ENCODE measurements at regions not wholly inside any gene's neighbourhood (a gene's known extent, or its start where the extent isn't known, plus 50 kb on each side); places are given as distances from the start of the nearest gene placed in this dataset.

GRCh38 chr1:118828038-118828437 lies 160.1 kb downstream of the TBX15 start:
- no peak for TF ChIP-seq POLR2A (IDR thresholded peaks at IDR 0.05; ENCODE audit: low read depth, low read length)
- TF ChIP-seq PAX5 (IDR thresholded peaks at IDR 0.05; ENCODE audit: insufficient read depth, low read length, severe bottlenecking) = no peak
- TF ChIP-seq SPI1 (IDR thresholded peaks at IDR 0.05; ENCODE audit: low read depth, low read length) = no peak
- TF ChIP-seq POLR2AphosphoS5 (IDR thresholded peaks at IDR 0.05; ENCODE audit: low read depth, low read length) = no peak
- TF ChIP-seq POU2F2 (IDR thresholded peaks at IDR 0.05; ENCODE audit: low read depth, low read length) = no peak
- no peak for TF ChIP-seq TAF1 (IDR thresholded peaks at IDR 0.05; ENCODE audit: low read depth, low read length)
- no peak for DNase-seq (ENCODE audit: insufficient read length, low spot score)
- FAIRE-seq = no peak

GRCh38 chr1:118827636-118828035 lies 160.5 kb downstream of the TBX15 start:
- DNase-seq (ENCODE audit: insufficient read length, low spot score) (no peak), FAIRE-seq (no peak)
- no peak for TF ChIP-seq SPI1 (IDR thresholded peaks at IDR 0.05; ENCODE audit: low read depth, low read length)
- TF ChIP-seq TAF1 (IDR thresholded peaks at IDR 0.05; ENCODE audit: low read depth, low read length) = no peak
- TF ChIP-seq POLR2AphosphoS5 (IDR thresholded peaks at IDR 0.05; ENCODE audit: low read depth, low read length) = no peak
- no peak for TF ChIP-seq PAX5 (IDR thresholded peaks at IDR 0.05; ENCODE audit: insufficient read depth, low read length, severe bottlenecking)
- TF ChIP-seq POLR2A (IDR thresholded peaks at IDR 0.05; ENCODE audit: low read depth, low read length) = no peak
- no peak for TF ChIP-seq POU2F2 (IDR thresholded peaks at IDR 0.05; ENCODE audit: low read depth, low read length)

GRCh38 chr1:118827207-118827606 lies 160.9 kb downstream of the TBX15 start:
- DNase-seq (ENCODE audit: insufficient read length, low spot score) = no peak
- FAIRE-seq = no peak

GRCh38 chr1:118826669-118827068 lies 161.5 kb downstream of the TBX15 start:
- TF ChIP-seq PAX5 (IDR thresholded peaks at IDR 0.05; ENCODE audit: insufficient read depth, low read length, severe bottlenecking) (no peak), POU2F2 (IDR thresholded peaks at IDR 0.05; ENCODE audit: low read depth, low read length) (no peak), POLR2A (IDR thresholded peaks at IDR 0.05; ENCODE audit: low read depth, low read length) (no peak), TAF1 (IDR thresholded peaks at IDR 0.05; ENCODE audit: low read depth, low read length) (no peak), SPI1 (IDR thresholded peaks at IDR 0.05; ENCODE audit: low read depth, low read length) (no peak), POLR2AphosphoS5 (IDR thresholded peaks at IDR 0.05; ENCODE audit: low read depth, low read length) (no peak)
- DNase-seq (ENCODE audit: insufficient read length, low spot score) (no peak), FAIRE-seq (no peak)

More at GRCh38 chr1:118827207-118827606, 160.9 kb downstream of the TBX15 start:
- TF ChIP-seq POLR2AphosphoS5 (IDR thresholded peaks at IDR 0.05; ENCODE audit: low read depth, low read length) = no peak
- no peak for TF ChIP-seq POU2F2 (IDR thresholded peaks at IDR 0.05; ENCODE audit: low read depth, low read length)
- no peak for TF ChIP-seq PAX5 (IDR thresholded peaks at IDR 0.05; ENCODE audit: insufficient read depth, low read length, severe bottlenecking)
- TF ChIP-seq SPI1 (IDR thresholded peaks at IDR 0.05; ENCODE audit: low read depth, low read length) = no peak
- TF ChIP-seq TAF1 (IDR thresholded peaks at IDR 0.05; ENCODE audit: low read depth, low read length) = no peak
- no peak for TF ChIP-seq POLR2A (IDR thresholded peaks at IDR 0.05; ENCODE audit: low read depth, low read length)

- FAIRE-seq (no peak), DNase-seq (ENCODE audit: insufficient read length, low spot score) (no peak)
- TF ChIP-seq SPI1 (IDR thresholded peaks at IDR 0.05; ENCODE audit: low read depth, low read length) (no peak), POU2F2 (IDR thresholded peaks at IDR 0.05; ENCODE audit: low read depth, low read length) (no peak), PAX5 (IDR thresholded peaks at IDR 0.05; ENCODE audit: insufficient read depth, low read length, severe bottlenecking) (no peak), TAF1 (IDR thresholded peaks at IDR 0.05; ENCODE audit: low read depth, low read length) (no peak), POLR2AphosphoS5 (IDR thresholded peaks at IDR 0.05; ENCODE audit: low read depth, low read length) (no peak), POLR2A (IDR thresholded peaks at IDR 0.05; ENCODE audit: low read depth, low read length) (no peak)
These were observed 162.5 kb downstream of the TBX15 start for GRCh38 chr1:118825619-118826018.

GRCh38 chr1:118821801-118822200 lies 166.3 kb downstream of the TBX15 start:
- TF ChIP-seq POLR2AphosphoS5 (IDR thresholded peaks at IDR 0.05; ENCODE audit: low read depth, low read length) = no peak
- no peak for TF ChIP-seq POLR2A (IDR thresholded peaks at IDR 0.05; ENCODE audit: low read depth, low read length)
- no peak for TF ChIP-seq PAX5 (IDR thresholded peaks at IDR 0.05; ENCODE audit: insufficient read depth, low read length, severe bottlenecking)
- no peak for TF ChIP-seq SPI1 (IDR thresholded peaks at IDR 0.05; ENCODE audit: low read depth, low read length)
- TF ChIP-seq POU2F2 (IDR thresholded peaks at IDR 0.05; ENCODE audit: low read depth, low read length) = no peak
- no peak for TF ChIP-seq TAF1 (IDR thresholded peaks at IDR 0.05; ENCODE audit: low read depth, low read length)
- DNase-seq (ENCODE audit: insufficient read length, low spot score) (no peak), FAIRE-seq (no peak)

GRCh38 chr1:118820864-118821263 lies 167.3 kb downstream of the TBX15 start:
- no peak for TF ChIP-seq POLR2A (IDR thresholded peaks at IDR 0.05; ENCODE audit: low read depth, low read length)
- TF ChIP-seq POU2F2 (IDR thresholded peaks at IDR 0.05; ENCODE audit: low read depth, low read length) = no peak
- TF ChIP-seq PAX5 (IDR thresholded peaks at IDR 0.05; ENCODE audit: insufficient read depth, low read length, severe bottlenecking) = no peak
- no peak for TF ChIP-seq SPI1 (IDR thresholded peaks at IDR 0.05; ENCODE audit: low read depth, low read length)
- no peak for TF ChIP-seq TAF1 (IDR thresholded peaks at IDR 0.05; ENCODE audit: low read depth, low read length)
- no peak for TF ChIP-seq POLR2AphosphoS5 (IDR thresholded peaks at IDR 0.05; ENCODE audit: low read depth, low read length)
- FAIRE-seq (no peak), DNase-seq (ENCODE audit: insufficient read length, low spot score) (no peak)

- no peak for TF ChIP-seq TAF1 (IDR thresholded peaks at IDR 0.05; ENCODE audit: low read depth, low read length)
- TF ChIP-seq SPI1 (IDR thresholded peaks at IDR 0.05; ENCODE audit: low read depth, low read length) = no peak
- TF ChIP-seq PAX5 (IDR thresholded peaks at IDR 0.05; ENCODE audit: insufficient read depth, low read length, severe bottlenecking) = no peak
- no peak for TF ChIP-seq POU2F2 (IDR thresholded peaks at IDR 0.05; ENCODE audit: low read depth, low read length)
- TF ChIP-seq POLR2A (IDR thresholded peaks at IDR 0.05; ENCODE audit: low read depth, low read length) = no peak
- no peak for TF ChIP-seq POLR2AphosphoS5 (IDR thresholded peaks at IDR 0.05; ENCODE audit: low read depth, low read length)
- DNase-seq (ENCODE audit: insufficient read length, low spot score) = no peak
- no peak for FAIRE-seq
These were observed 172.2 kb downstream of the TBX15 start for GRCh38 chr1:118815909-118816308.

GRCh38 chr1:118812555-118812954 lies 175.6 kb downstream of the TBX15 start:
- TF ChIP-seq POLR2A (IDR thresholded peaks at IDR 0.05; ENCODE audit: low read depth, low read length) = no peak
- FAIRE-seq = no peak
- DNase-seq (ENCODE audit: insufficient read length, low spot score) = no peak

GRCh38 chr1:118811156-118811555 lies 177.0 kb downstream of the TBX15 start:
- DNase-seq (ENCODE audit: insufficient read length, low spot score) (no peak), FAIRE-seq (no peak)
- TF ChIP-seq POLR2A (IDR thresholded peaks at IDR 0.05; ENCODE audit: low read depth, low read length) (no peak), PAX5 (IDR thresholded peaks at IDR 0.05; ENCODE audit: insufficient read depth, low read length, severe bottlenecking) (no peak), POU2F2 (IDR thresholded peaks at IDR 0.05; ENCODE audit: low read depth, low read length) (no peak), POLR2AphosphoS5 (IDR thresholded peaks at IDR 0.05; ENCODE audit: low read depth, low read length) (no peak), SPI1 (IDR thresholded peaks at IDR 0.05; ENCODE audit: low read depth, low read length) (no peak), TAF1 (IDR thresholded peaks at IDR 0.05; ENCODE audit: low read depth, low read length) (no peak)

All from GM12891 (cell line).